Right lobe of liver (tissue), 4 donors: ENCODE measurements at regions not wholly inside any gene's neighbourhood (a gene's known extent, or its start where the extent isn't known, plus 50 kb on each side); places are given as distances from the start of the nearest gene placed in this dataset.

ENCODE experiments used
- CTCF ChIP-seq, 4 donors: fragments of 200-600 bp in 3 of 4; fragments of 450-650 bp in 1 of 4; IDR thresholded peaks; one replicate each; pipeline versions ENCODE4 v1.5.1 to v1.8.0; 2016 to 2022; ENCODE audit warnings: antibody characterized with exemption in 4 of 4, mild to moderate bottlenecking in 2 of 4
- POLR2A ChIP-seq: fragments of 450-650 bp; IDR thresholded peaks from one replicate; pipeline ENCODE4 v1.6.1; 2017; ENCODE audit warnings: antibody characterized with exemption, mild to moderate bottlenecking
- donor health status: DM: no; HTN: no; CAD: no.
- donor health status: DM: no; HTN: no; CAD: no.
- donor health status: DM: no; HTN: yes; CAD: no.

GRCh38 chr6:125639466-125640020, 109.9 kb upstream of the HEY2 start:
- TF ChIP-seq CTCF (IDR thresholded peaks at IDR 0.05) (no peak), POLR2A (no peak)
